Activated CD8-positive, alpha-beta memory T cell treated with anti-CD3 and anti-CD28 coated beads for 4 hours (primary cell): ENCODE measurements at regions not wholly inside any gene's neighbourhood (a gene's known extent, or its start where the extent isn't known, plus 50 kb on each side); places are given as distances from the start of the nearest gene placed in this dataset.

Experiments
- DNase-seq, 2 donors: peaks; one replicate each; pipeline ENCODE4 v3.0.0-alpha.2; 2020; ENCODE audit warnings: low read depth in 2 of 2

DNA sequence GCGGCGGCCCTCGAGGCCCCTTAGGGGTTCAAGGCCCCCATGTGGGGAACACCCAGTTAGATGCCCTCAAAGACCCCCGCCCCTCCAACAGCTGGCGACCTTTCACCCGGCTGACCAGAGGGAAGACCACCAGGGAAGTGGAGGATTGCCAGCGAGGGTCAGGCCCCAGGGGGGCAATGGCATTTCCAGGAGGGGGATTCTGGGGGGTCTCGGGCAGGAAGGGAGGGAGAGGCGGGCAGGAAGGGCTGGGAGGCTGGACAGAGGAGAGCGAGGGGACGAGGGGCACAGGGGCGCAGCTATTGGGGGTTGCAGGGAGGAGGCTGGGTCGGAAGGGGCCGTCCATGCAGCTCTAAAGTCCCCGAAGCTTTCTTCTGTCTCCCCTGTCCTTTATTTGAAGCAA is 139.5 kb downstream of the C16orf95 start:
- no peak for DNase-seq

DNA sequence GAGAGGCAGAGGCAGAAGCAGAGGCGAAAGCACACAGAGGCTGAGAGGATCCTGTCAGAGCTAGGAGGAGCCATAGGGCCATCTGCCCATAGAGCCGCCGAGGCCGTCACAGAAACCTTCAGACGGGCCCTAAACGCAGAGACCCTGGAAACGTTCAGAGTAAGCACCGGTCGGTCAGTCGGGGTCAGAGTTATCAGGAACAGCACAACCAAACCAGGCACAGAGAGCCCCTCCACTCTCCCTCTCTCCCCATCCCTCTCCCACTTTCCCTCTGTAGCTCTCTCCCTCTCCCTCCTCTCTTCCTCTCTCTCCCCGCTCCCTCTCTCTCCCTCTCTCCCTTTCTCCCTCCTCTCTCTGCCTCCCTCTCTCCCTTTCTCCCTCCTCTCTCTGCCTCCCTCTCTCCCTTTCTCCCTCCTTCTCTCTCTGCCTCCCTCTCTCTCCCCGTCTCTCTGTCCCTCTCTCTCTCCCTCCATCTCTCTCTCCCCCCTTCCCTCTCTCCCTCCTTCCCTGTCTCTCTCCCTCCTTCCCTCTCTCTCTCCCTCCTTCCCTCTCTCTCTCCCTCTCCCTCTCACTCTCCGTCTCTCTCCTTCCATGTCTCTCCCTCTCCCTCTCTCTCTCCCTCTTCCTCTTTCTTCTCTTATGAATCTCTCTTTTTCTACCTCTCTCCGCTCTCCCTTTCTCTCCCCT is 138.9 kb downstream of the C16orf95 start:
- DNase-seq: no peak

DNA sequence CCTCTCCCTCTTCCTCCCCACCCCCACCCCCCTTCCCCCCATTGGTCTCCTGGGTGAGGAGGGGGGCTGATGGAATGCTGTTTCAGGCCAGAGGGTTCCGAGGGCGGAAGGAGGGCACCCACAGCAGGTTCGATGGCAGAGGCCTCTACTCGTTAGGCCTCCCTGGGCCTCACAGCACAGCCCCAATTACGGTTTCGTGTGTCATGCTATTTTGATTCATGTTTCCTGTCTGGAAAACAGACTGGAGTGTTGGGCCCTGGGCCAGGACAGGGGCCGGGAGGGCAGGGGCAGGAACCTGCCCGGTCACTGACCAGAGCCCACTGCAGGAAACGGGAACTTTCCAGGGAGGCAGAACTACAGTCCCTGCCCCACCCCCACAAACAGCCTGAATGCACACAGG is 138.2 kb downstream of the C16orf95 start:
- DNase-seq: no peak

DNA sequence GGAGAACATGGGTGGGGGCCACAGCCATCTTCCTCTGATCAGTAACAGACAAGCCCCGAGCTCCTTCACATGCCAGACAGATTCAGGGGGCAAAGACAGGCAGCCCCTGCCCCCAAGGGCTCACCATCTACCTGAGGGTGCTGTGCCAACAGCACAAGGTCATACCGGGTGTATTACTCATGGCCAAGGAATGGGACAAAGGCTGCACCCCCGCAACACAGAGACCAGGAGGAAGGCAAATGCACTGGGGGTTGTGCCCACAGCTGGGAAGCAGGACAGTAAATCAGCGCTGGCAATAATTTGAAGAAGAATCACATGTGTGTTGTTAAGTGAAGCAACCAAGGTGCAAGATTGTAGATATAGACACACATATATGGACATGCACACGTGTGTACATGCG is 137.1 kb downstream of the C16orf95 start:
- no peak for DNase-seq

DNA sequence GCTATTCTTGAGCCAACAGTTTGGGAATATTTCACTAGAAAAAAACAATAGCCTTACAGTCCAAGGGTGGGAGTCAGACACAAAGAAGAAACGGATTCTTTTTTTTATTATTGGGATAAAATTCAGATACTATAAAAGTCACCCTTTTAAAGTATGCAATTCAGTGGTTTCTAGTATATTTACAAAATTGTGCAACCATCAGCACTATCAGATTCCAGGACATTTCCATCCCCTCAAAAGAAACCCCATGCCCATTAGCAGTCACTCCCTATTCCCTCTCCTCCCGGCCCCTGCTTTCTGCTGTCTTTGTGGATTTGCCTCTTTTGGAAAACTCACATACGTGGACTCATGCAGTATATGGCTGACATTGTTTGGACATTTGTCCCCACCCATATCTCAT is 134.4 kb downstream of the C16orf95 start:
- no peak for DNase-seq

DNA sequence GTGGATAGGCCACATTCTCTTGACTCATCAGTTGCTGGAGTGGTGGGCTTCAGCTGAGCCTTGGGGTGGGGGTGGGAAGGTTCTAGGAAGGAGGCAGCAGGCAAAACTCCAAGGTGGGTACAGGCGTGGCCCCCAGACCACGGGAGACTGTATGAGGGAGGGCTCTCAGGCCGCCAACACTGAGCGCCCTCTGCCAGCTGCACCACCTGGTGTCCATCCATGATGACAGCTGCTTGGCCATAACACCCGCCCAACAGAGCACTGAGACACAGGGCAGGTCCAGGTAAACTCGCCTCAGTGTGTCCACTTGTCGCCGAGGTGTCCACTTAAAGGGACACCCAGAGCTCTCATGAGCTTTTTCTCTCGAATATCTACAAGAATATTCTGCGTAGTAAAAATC is 133.5 kb downstream of the C16orf95 start:
- no peak for DNase-seq

DNA sequence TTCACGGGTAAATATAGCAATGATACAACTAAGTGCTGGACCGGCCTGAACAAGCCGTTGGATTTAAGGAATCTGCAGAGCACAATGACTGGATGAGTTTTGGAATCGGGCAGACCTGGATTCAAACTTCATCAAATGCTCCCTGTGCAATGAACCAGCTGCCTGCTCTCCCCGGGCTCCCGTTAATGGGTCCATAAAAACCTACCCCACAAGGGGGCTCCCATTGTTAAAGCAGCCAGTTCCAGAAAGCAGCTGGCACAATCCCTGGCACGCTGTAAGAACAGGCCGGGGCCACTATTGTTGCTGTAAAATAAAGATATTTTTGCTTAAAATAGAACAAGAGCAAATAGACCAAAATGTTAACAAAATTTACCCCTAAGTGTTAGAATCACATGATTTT is 131.9 kb downstream of the C16orf95 start:
- no peak for DNase-seq

DNA sequence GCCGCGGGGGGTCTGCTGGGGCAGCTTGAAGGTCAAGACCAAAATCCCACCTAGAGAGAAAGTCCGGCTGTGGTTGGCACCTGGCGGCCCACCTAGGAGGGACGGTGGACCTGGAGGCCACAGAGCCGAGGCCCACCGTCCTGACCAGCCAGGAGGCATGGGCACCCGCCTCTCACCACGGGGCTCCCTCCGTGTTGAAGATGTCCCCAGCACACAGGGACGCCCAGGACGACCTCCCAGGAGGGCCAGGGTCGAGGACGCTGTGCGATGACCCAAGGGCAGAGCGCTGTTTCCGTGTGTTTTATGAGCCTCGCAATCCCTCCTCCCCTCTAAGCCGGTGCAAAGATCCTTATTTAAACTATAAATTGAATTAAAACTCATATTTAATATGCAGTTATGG is 131.2 kb downstream of the C16orf95 start:
- DNase-seq: no peak

DNA sequence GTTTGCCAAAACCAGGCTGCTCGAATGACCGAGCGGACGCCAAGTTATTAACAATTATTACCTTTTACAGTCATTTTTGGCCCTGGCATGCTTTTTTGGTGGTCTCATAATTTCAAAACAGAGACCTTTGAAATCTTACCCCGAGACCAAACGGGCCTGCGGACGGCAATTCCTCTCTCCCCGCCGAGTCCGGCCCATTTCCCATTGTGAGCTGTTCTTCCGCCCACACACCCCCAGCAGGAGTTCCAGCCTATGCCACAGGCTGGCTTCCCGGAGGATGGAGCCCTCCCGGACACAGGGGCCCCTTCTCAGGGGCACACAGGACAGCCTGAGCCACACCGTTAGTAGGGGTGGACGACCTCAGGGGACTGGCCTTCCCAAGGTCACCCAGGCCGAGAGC is 130.7 kb downstream of the C16orf95 start:
- DNase-seq: no peak

DNA sequence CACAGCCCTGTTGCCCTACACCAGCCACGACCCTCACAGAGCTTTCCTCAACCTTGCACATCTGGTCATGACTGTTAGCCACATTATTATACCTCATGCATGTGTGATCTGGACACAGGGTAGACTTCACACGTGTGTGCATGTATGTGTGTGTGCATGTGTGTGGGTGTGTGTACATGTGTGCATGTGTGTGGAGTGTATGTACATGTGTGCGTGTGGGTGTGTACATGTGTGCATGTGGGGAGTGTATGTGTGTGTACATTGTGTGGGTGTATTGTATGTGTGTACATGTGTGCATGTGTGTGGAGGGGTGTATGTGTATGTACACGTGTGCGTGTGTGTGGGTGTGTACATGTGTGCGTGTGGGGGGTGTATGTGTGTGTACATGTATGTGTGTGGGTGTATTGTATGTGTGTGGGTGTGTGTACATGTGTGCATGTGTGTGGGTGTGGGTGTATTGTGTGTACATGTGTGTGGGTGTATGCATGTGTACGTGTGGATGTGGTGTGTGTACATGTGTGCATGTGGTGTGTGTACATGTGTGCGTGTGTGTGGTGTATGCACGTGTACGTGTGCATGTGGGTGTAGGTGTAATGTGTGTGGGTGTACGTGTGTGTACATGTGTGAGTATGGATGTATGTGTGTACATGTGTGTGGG is 130.2 kb downstream of the C16orf95 start:
- no peak for DNase-seq

DNA sequence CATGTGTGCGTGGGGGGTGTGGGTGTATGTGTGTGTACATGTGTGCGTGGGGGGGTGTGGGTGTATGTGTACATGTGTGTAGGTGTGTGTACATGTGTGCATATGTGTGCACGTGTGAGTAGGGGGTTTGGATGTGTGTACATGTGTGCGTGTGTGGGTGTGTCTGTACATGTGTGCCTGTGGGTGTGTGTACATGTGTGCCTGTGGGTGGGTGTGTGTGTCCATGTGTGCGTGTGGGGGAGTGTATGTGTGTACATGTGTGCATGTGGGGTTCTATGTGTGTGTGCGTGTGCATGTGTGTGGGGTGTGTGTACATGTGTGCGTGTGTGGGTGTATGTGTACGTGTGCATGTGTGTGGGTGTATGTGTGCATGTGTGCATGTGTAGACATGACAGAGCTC is 129.1 kb downstream of the C16orf95 start:
- DNase-seq: no peak

DNA sequence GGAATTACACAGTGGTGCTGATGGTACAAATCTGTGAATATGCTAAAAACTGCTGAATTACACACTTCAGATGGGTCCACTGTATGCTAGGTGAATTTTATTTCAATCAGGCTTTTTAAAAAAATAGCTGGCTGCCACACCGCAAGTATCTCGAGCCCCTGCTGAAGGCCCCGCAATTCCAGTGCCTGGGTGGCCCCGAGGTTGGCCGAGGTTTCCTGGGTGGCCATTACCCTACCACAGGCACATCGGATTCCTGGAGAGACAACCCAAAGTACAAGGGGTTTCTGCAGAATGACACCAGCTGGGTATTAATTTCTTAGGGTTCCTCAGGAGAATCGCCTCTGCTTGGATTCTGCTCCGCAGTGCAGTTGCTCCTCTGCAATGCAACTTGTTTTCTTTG is 127.8 kb downstream of the C16orf95 start:
- no peak for DNase-seq

DNA sequence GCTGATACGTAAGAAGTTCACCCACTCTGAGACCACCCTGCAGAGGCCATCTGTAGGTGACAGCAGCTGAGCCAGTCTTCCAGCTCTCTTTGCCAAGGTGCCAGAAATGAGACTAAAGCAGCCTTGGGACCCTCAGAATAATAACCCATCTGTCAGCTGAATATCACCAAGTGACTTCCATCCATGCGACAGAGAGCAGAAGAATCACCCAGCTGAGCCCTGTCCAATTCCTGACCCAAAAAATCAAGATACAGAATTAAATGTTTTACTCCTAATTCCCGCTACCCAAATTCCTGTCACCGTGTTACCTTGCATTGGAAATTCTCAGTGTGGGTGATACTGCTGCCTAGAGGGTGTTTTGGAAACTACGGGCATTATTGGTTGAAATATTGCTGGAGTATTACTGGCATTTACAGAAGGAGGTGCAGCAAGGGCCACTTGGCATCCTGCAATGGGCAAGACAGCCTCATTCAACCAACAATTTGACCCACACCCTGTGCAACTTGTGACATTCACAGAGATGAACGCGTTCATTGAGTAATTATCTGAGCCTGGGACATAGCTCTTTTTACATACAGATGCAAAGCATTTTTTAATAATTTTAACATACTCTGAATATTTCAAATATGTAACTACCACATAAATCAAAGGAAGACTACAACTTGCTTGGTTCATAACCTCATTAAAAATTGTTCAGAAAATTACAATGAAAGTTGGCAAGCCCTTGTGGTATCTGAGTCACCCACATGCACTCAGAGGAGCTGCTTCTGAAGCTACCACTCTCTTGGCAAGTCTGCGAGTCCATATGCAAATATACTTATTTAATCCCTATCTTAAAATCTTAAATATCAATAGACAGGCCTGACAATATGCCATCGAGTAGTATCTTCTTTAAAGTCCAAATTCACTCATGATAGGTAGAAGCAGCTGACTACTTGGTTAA is 126.6 kb downstream of the C16orf95 start:
- DNase-seq: no peak

DNA sequence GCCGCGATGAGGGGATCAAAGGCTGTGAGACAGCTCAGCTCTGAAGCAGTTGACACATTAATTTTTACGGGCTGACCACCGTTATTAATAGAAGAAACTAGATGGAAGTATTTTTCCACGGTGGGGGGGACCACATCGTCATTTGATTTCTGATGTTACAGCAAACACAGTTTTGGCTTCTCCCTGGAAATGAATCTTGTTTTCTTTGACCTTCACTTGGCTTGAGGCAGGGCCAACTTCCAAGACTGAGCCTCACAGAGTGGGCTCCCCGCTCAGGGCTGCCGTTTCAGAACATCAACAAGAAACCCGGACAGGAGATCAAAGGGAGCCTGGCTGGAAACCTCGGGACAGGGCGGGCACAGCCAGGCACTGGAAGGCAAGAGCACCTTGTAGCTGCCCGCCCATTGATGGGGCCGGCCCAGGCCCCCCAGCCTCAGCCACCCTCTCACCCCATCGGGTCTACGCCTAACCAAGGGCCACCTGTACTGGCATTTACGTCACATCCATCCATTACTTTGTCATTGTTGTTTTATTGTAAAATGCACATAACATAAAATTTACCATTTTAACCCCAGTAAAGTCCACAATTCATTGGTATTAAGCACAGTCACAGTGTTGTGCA is 124.6 kb downstream of the C16orf95 start:
- DNase-seq: no peak

DNA sequence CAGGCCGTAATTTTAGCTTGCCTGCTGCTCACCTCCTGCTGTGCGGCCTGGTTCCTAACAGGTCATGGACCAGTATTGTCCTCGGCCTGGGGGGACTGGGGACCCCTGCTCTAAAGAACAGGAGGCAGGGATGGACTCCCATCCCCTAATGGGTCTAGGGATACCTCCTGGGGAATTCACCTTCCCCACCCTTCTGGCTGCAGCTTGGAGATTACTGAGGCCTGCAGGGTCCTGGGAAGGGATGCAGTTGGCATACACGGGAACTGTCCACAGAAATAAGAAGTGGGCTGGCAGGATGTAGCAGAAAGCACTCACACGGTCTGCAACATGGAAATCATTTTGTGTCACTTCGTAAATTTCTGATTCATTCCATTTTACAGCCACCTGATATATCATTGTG is 123.0 kb downstream of the C16orf95 start:
- DNase-seq: no peak

DNA sequence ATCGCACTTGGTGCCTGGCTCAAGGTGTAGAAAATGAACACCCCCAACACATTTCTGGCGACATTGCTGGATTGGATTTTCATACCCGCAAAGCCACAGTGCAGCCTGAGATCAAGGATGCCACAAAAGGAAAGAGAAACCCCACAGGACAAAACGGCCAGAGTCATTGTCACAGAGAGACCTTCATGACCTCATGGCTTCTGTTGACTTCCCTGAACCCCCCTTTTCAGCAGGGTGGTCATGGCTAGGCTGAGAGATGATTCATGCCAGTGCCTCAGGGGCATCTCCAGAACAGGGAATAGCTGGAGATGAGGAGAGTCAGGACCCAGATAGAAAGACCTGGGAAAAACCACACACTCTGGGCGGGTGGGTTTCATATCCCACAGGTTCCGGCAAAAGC is 122.0 kb downstream of the C16orf95 start:
- DNase-seq: no peak

DNA sequence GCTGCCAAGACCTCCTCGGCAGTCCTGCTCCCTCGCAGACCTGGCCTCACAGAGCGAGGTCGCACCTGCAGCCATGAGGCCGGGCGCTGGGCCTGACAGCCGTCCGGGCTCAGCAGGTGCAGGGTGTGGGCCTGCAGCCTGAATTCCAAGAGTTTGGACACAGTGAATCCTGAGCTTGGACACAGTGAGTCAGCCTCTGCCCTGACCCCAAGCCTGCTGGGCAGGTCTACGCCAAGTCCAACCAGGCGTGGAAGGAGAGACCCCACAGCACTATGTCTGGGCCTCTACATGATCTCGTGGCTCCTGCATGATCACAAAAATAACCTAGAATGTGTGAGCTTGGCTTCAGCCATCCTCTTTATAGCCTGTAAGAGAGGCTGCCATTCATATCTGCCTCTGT is 121.0 kb downstream of the C16orf95 start:
- DNase-seq: no peak

DNA sequence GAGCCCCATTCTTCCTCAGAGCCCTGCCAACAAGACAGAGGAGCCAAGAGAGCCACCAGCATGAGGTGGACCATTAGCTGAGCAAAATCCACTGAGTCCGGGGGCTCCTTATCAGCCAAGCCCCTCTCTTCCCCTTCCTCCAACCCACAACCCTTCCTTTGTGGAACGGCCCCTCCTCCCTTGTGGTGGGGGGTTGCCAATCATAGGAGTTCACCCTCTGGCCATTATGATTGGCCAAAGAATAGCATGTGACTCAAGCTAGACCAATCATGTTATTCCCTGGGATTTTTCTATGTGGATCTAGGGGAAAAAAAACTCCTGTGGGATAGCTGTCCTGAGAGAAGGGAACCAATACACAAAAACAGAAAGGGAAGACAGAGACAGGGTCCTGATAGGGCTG is 120.5 kb downstream of the C16orf95 start:
- no peak for DNase-seq

DNA sequence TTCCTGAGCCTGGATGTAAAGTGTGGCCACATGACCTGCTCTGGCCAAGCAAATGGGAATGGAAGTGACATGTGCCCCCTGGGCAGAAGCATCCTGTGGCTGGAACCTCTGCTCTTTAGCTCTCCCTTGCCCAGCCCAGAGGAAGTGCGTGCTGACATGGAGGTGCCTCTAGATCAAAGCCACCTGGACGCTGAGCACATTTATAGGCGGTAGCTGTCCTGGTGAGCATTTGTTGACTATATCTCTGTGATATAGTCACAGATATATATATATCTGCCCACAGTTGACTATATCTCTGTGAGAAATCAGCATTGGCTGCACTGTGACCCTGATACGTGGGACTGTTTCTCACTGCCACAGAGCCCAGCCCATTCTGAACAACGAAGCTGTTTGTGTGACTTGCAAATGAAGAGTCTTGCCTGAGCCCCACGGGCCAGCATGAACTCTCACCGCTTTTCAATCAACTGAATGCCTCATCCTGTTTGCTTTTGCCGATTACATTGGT is 118.8 kb downstream of the C16orf95 start:
- DNase-seq: no peak

DNA sequence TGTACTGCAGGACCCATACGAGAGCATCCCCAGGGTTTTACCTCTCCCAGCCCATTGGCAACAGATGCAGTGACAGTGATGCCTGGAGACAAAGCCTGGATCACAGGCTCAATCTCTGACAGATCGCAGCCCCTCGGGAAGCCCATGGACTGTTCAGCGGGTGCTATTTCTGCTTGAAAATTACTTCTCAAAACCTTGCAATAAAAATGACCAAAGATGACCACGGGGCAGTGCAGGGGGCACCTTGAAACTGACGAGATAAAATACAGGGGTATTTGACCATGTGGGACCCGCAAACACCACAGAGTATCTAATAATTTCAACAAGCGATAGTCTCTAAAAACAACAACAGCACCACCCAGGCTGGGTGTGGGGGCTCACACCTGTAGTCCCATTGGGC is 118.3 kb downstream of the C16orf95 start:
- DNase-seq: no peak

DNA sequence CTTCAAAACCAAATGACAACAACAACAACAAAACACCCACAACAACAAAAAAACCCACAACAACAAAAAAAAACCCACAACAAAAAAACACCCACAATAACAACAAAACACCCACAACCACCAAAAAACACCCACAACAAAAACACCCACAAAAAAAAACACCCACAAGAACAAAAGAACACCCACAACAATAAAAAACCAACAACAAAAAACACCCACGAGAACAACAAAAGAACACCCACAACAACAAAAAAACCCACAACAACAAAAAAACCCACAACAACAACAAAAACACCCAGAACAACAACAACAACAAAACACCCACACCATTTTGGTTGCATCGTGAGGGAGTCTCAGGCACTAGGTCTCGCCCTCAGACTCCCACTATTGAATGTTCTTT is 117.8 kb downstream of the C16orf95 start:
- DNase-seq: no peak

DNA sequence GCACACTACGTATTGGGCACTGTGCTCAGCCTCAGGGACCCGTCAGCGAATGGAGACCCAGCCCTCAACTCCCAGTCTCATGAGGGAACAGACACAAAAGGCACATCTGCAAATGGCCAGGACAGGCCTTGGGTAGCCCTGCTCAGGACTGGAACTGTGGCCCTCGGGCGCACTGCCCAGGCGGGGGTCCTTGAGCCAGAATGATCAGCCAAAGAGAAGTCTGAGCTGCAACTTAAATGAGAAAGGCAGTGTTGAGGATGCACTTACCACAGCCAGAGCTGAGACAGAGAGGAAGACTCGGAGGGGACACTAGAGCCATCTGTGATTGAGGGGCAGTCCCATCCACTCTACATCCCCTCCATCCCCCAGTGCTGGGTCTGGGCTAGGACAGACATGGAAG is 117.3 kb downstream of the C16orf95 start:
- no peak for DNase-seq
